ENCODE measurements at regions not wholly inside any gene's neighbourhood (a gene's known extent, or its start where the extent isn't known, plus 50 kb on each side); places are given as distances from the start of the nearest gene placed in this dataset.

GRCh38 chr3:106457281-106458180 is 588.7 kb upstream of the CBLB start (continued):
- TF ChIP-seq CREB1 (CRISPR knock-in tag; IDR thresholded peaks at IDR 0.05; ENCODE audit: low read depth) (no peak), REST (IDR thresholded peaks at IDR 0.05; ENCODE audit: unreplicated experiment) (no peak), EZH2 (IDR thresholded peaks at IDR 0.05; ENCODE audit: low read depth, unreplicated experiment) (no peak), POLR2AphosphoS5 (IDR thresholded peaks at IDR 0.05; ENCODE audit: low read depth) (no peak), ZNF114 (CRISPR knock-in tag; IDR thresholded peaks at IDR 0.05) (no peak)

DNA sequence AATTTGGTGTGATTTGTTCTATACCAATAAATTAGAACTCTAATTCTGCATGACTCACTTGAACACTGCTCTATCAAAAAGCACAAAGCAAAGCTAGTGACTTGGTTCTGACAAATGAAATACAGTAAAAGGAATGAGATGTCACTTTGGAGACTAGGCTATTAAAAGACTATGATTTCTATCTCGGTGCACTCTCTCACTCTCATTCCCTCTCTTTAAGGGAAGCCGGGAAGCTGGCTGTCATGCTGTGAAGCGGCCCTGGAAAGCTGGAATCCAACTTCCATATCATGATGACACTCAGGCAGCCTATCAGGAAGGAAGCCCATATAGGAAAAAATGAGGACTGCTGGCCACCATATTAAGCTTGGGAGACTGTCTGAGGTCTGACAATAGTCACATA is 590.1 kb upstream of the CBLB start:
- H3K27ac Mint-ChIP-seq, result no peak overlapping the region

DNA sequence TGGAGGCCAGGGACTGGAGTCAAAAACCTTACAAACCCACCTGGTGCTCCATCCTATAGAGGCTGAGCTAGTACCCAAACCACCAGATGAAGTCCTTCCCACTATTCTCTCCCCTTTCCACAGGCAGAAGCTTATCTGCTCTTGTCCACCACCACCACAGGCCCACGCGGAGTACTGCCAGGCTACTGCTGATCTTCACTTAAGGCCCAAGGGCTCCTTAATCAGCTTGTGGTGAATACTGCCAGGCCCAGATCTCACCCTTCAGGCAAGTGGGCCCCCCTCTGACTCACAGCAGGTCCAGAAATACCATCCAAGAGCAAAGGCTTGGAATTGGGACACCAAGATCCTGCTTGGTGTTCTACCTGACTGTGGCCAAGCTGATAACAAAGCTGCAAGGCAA is 598.1 kb upstream of the CBLB start:
- no peak overlapping the region for H2AFZ ChIP-seq
- Mint-ChIP-seq H3K36me3 (ENCODE audit: low read depth) (peaks cover 5% of the 10 kb centered on the region; the same call in 2 of the 3 replicates), H3K4me3 (no peak overlapping the region), H3K9me3 (peaks cover 6% of the 10 kb centered on the region; the same call in 2 of the 3 replicates), H3K27ac (peak overlapping the region; percentile 43; the same call in 1 of the 2 replicates), H3K4me1 (no peaks in the 10 kb centered on the region), H3K27me3 (ENCODE audit: insufficient read depth, low read depth, poor library complexity) (no peaks in the 10 kb centered on the region)
- TF ChIP-seq CREB1 (CRISPR knock-in tag; IDR thresholded peaks at IDR 0.05; ENCODE audit: low read depth) (no peak), STAT1 (IDR thresholded peaks at IDR 0.05; ENCODE audit: unreplicated experiment) (no peak), EZH2 (IDR thresholded peaks at IDR 0.05; ENCODE audit: low read depth, unreplicated experiment) (no peak), ZNF114 (CRISPR knock-in tag; IDR thresholded peaks at IDR 0.05) (no peak)
- no peaks in the 10 kb centered on the region for H3K36me3 ChIP-seq (ENCODE audit: insufficient read depth)
- no peak overlapping the region for H3K4me3 ChIP-seq
- no peak overlapping the region for H3K4me2 ChIP-seq
- no peaks in the 10 kb centered on the region for H3K27me3 ChIP-seq (ENCODE audit: insufficient read depth)
- H3K27ac ChIP-seq (ENCODE audit: low read depth), result no peak overlapping the region
- no peaks in the 10 kb centered on the region for H3F3A ChIP-seq (replicated peaks; ENCODE audit: low read depth)
- H3K4me1 ChIP-seq (ENCODE audit: insufficient read depth), result no peaks in the 10 kb centered on the region
- no peak for DNase-seq (ENCODE audit: low spot score)
- no peaks in the 10 kb centered on the region for H4K20me1 ChIP-seq (replicated peaks; ENCODE audit: insufficient read depth)
- no peaks in the 10 kb centered on the region for H3K79me2 ChIP-seq (replicated peaks; ENCODE audit: insufficient read depth)
- H3K9me2 ChIP-seq (ENCODE audit: insufficient read depth), result peaks cover 15% of the 10 kb centered on the region
- ATAC-seq, result no peak

More for the DNA sequence above, 590.1 kb upstream of the CBLB start:
- no peak overlapping the region for H3K27ac ChIP-seq (ENCODE audit: low read depth)
- H3K27me3 ChIP-seq (ENCODE audit: insufficient read depth), result no peaks in the 10 kb centered on the region
- H3K36me3 ChIP-seq (ENCODE audit: insufficient read depth), result no peaks in the 10 kb centered on the region
- H4K20me1 ChIP-seq (replicated peaks; ENCODE audit: insufficient read depth), result no peaks in the 10 kb centered on the region
- peaks cover 8% of the 10 kb centered on the region; the same call in 1 of the 3 replicates for H3K9me3 Mint-ChIP-seq
- H3K4me1 Mint-ChIP-seq, result peaks cover 7% of the 10 kb centered on the region
- H2AFZ ChIP-seq, result no peak overlapping the region
- no peaks in the 10 kb centered on the region for H3K79me2 ChIP-seq (replicated peaks; ENCODE audit: insufficient read depth)
- no peaks in the 10 kb centered on the region for H3K27me3 Mint-ChIP-seq (ENCODE audit: insufficient read depth, low read depth, poor library complexity)
- DNase-seq (ENCODE audit: low spot score) (no peak), ATAC-seq (no peak)
- H3K4me3 ChIP-seq, result no peak overlapping the region
- H3K4me3 Mint-ChIP-seq, result no peak overlapping the region
- peaks cover 12% of the 10 kb centered on the region; the same call in 2 of the 3 replicates for H3K36me3 Mint-ChIP-seq (ENCODE audit: low read depth)
- no peaks in the 10 kb centered on the region for H3F3A ChIP-seq (replicated peaks; ENCODE audit: low read depth)
- H3K4me1 ChIP-seq (ENCODE audit: insufficient read depth), result no peaks in the 10 kb centered on the region
- no peak overlapping the region for H3K4me2 ChIP-seq
- no peak for TF ChIP-seq POLR2AphosphoS5 (IDR thresholded peaks at IDR 0.05; ENCODE audit: low read depth)
- H3K9me2 ChIP-seq (ENCODE audit: insufficient read depth), result no peaks in the 10 kb centered on the region

Measured in GM23338 (cell line).